ENCODE measurements at regions not wholly inside any gene's neighbourhood (a gene's known extent, or its start where the extent isn't known, plus 50 kb on each side); places are given as distances from the start of the nearest gene placed in this dataset.
"Not testable (repeated sequence)": the region's sequence is repeated elsewhere in the genome, so short reads cannot be mapped to it uniquely, and the experiment has no call there.

GRCh38 chr10:35992107-35992506 lies 350.0 kb upstream of the FZD8 start:
- in situ Hi-C loops (cut with HindIII; ENCODE audit: low pct_unique_long_range_greater_than_20kb, low sequenced_read_pairs), result no loop called here
- DNase-seq (ENCODE audit: low read depth, low spot score), result no peak

- in situ Hi-C loops (cut with HindIII; ENCODE audit: low pct_unique_long_range_greater_than_20kb, low sequenced_read_pairs), result no loop called here
- DNase-seq (ENCODE audit: low read depth, low spot score), result peak; percentile 18
Measured at GRCh38 chr10:35986756-35987502, 344.8 kb upstream of the FZD8 start.

- no peak for DNase-seq (ENCODE audit: low read depth, low spot score)
- in situ Hi-C loops (cut with HindIII; ENCODE audit: low pct_unique_long_range_greater_than_20kb, low sequenced_read_pairs), result no loop called here
Measured at GRCh38 chr10:35979116-35979515, 337.0 kb upstream of the FZD8 start.

- DNase-seq (ENCODE audit: low read depth, low spot score); in situ Hi-C loops (cut with HindIII; ENCODE audit: low pct_unique_long_range_greater_than_20kb, low sequenced_read_pairs): not testable (repeated sequence)
Measured at GRCh38 chr10:35973912-35974591, 332.0 kb upstream of the FZD8 start.

- in situ Hi-C loops (cut with HindIII; ENCODE audit: low pct_unique_long_range_greater_than_20kb, low sequenced_read_pairs), result no loop called here
- no peak for DNase-seq (ENCODE audit: low read depth, low spot score)
Measured at GRCh38 chr10:35972275-35972674, 330.2 kb upstream of the FZD8 start.

- DNase-seq (ENCODE audit: low read depth, low spot score), result no peak
- in situ Hi-C loops (cut with HindIII; ENCODE audit: low pct_unique_long_range_greater_than_20kb, low sequenced_read_pairs), result no loop called here
Measured at GRCh38 chr10:35971397-35971796, 329.3 kb upstream of the FZD8 start.

GRCh38 chr10:35963685-35964084 lies 321.6 kb upstream of the FZD8 start:
- in situ Hi-C loops (cut with HindIII; ENCODE audit: low pct_unique_long_range_greater_than_20kb, low sequenced_read_pairs), result no loop called here
- DNase-seq (ENCODE audit: low read depth, low spot score), result no peak

GRCh38 chr10:35961501-35961900 lies 319.4 kb upstream of the FZD8 start:
- in situ Hi-C loops (cut with HindIII; ENCODE audit: low pct_unique_long_range_greater_than_20kb, low sequenced_read_pairs), result no loop called here
- no peak for DNase-seq (ENCODE audit: low read depth, low spot score)

- in situ Hi-C loops (cut with HindIII; ENCODE audit: low pct_unique_long_range_greater_than_20kb, low sequenced_read_pairs), result no loop called here
- no peak for DNase-seq (ENCODE audit: low read depth, low spot score)
Measured at GRCh38 chr10:35959252-35959651, 317.2 kb upstream of the FZD8 start.

- DNase-seq (ENCODE audit: low read depth, low spot score); in situ Hi-C loops (cut with HindIII; ENCODE audit: low pct_unique_long_range_greater_than_20kb, low sequenced_read_pairs): not testable (repeated sequence)
Measured at GRCh38 chr10:35958609-35959008, 316.5 kb upstream of the FZD8 start.

GRCh38 chr10:35950701-35951100 lies 308.6 kb upstream of the FZD8 start:
- no peak for DNase-seq (ENCODE audit: low read depth, low spot score)
- in situ Hi-C loops (cut with HindIII; ENCODE audit: low pct_unique_long_range_greater_than_20kb, low sequenced_read_pairs), result no loop called here

GRCh38 chr10:35950226-35950625 lies 308.1 kb upstream of the FZD8 start:
- in situ Hi-C loops (cut with HindIII; ENCODE audit: low pct_unique_long_range_greater_than_20kb, low sequenced_read_pairs), result no loop called here
- DNase-seq (ENCODE audit: low read depth, low spot score), result no peak

GRCh38 chr10:35949811-35950211 lies 307.7 kb upstream of the FZD8 start:
- in situ Hi-C loops (cut with HindIII; ENCODE audit: low pct_unique_long_range_greater_than_20kb, low sequenced_read_pairs), result no loop called here
- DNase-seq (ENCODE audit: low read depth, low spot score), result no peak

GRCh38 chr10:35946556-35946955 lies 304.5 kb upstream of the FZD8 start:
- in situ Hi-C loops (cut with HindIII; ENCODE audit: low pct_unique_long_range_greater_than_20kb, low sequenced_read_pairs), result no loop called here
- no peak for DNase-seq (ENCODE audit: low read depth, low spot score)

- DNase-seq (ENCODE audit: low read depth, low spot score), result no peak
- in situ Hi-C loops (cut with HindIII; ENCODE audit: low pct_unique_long_range_greater_than_20kb, low sequenced_read_pairs), result no loop called here
Measured at GRCh38 chr10:35942057-35942456, 300.0 kb upstream of the FZD8 start.

- no peak for DNase-seq (ENCODE audit: low read depth, low spot score)
- in situ Hi-C loops (cut with HindIII; ENCODE audit: low pct_unique_long_range_greater_than_20kb, low sequenced_read_pairs), result no loop called here
Measured at GRCh38 chr10:35940141-35941041, 298.3 kb upstream of the FZD8 start.

GRCh38 chr10:35938160-35938559 lies 296.1 kb upstream of the FZD8 start:
- DNase-seq (ENCODE audit: low read depth, low spot score), result no peak
- in situ Hi-C loops (cut with HindIII; ENCODE audit: low pct_unique_long_range_greater_than_20kb, low sequenced_read_pairs), result no loop called here

GRCh38 chr10:35937546-35937945 lies 295.4 kb upstream of the FZD8 start:
- DNase-seq (ENCODE audit: low read depth, low spot score), result no peak
- in situ Hi-C loops (cut with HindIII; ENCODE audit: low pct_unique_long_range_greater_than_20kb, low sequenced_read_pairs), result no loop called here
